Lung (tissue), 11 donors: ENCODE measurements at regions not wholly inside any gene's neighbourhood (a gene's known extent, or its start where the extent isn't known, plus 50 kb on each side); places are given as distances from the start of the nearest gene placed in this dataset.

Experiments
- ATAC-seq: fragments of 200-7000 bp; cut with Tn5 transposase; one replicate; pipeline ENCODE4 v1.9.1; 2020; ENCODE audit warnings: moderate number of reproducible peaks; ENCODE audit not compliant: insufficient read depth, low FRiP score
- DNase-seq, 3 donors: peaks; one replicate each; pipeline ENCODE4 v3.0.0-alpha.2; 2013 to 2017
- H3K27ac ChIP-seq, 2 donors: one replicate each; pipeline ENCODE4 v1.5.1; 2013; ENCODE audit warnings: mild to moderate bottlenecking in 2 of 2, moderate library complexity in 2 of 2, control low read depth in 1 of 2, inconsistent platforms in 1 of 2, low read depth in 1 of 2, low read length in 1 of 2
- H3K27me3 ChIP-seq, 3 donors: one replicate each; pipeline ENCODE4 v1.5.1; 2013; ENCODE audit warnings: low read length in 2 of 3; ENCODE audit not compliant: control insufficient read depth in 3 of 3, insufficient read depth in 3 of 3
- H3K36me3 ChIP-seq, 4 donors: one replicate each; pipeline ENCODE4 v1.5.1; 2013; ENCODE audit warnings: low read length in 4 of 4, mild to moderate bottlenecking in 1 of 4, moderate library complexity in 1 of 4; ENCODE audit not compliant: control insufficient read depth in 4 of 4, insufficient read depth in 4 of 4
- H3K4me1 ChIP-seq, 5 donors: one replicate each; pipeline ENCODE4 v1.5.1; 2013; ENCODE audit warnings: low read length in 5 of 5, mild to moderate bottlenecking in 2 of 5, moderate library complexity in 1 of 5; ENCODE audit not compliant: control insufficient read depth in 5 of 5, insufficient read depth in 5 of 5
- H3K4me3 ChIP-seq: one replicate; pipeline ENCODE4 v1.5.1; 2013; ENCODE audit warnings: mild to moderate bottlenecking, control low read depth, moderate library complexity
- H3K9ac ChIP-seq, 2 donors: one replicate each; pipeline ENCODE4 v1.5.1; 2013; ENCODE audit warnings: low read length in 2 of 2, control low read depth in 1 of 2; ENCODE audit not compliant: insufficient read depth in 1 of 2
- H3K9me3 ChIP-seq, 4 donors: one replicate each; pipeline ENCODE4 v1.5.1; 2013; ENCODE audit warnings: low read length in 3 of 4, mild to moderate bottlenecking in 1 of 4, moderate library complexity in 1 of 4; ENCODE audit not compliant: control insufficient read depth in 4 of 4, insufficient read depth in 3 of 4
- WGBS, 2 donors: extraction: QIAGEN DNeasy Blood & Tissue Kit; methylation state at CpG; one replicate each; pipeline ENCODE4 v1.1.7; 2013; 5-methylcytosine and 5-hydroxymethylcytosine counted together
- TF ChIP-seq, protein P1 (sequence below): IDR thresholded peaks from 2 replicates; pipeline ENCODE4 v1.5.1; 2012; ENCODE audit warnings: mild to moderate bottlenecking; ENCODE audit errors: control extremely low read depth, extremely low read depth
- donor health status: control.
- donor health status: control.
- donor health status: Bipolar disorder and iron deficiency.
- donor health status: healthy.
- donor health status: DM: yes; HTN: yes; CAD: no.

GRCh38 chr9:22354699-22355384 is 91.8 kb upstream of the DMRTA1 start:
- DNase-seq (no peak), ATAC-seq (no peak)
- H3K27ac ChIP-seq = no peak overlapping the region
- 92 to 95% methylated on average over 8 to 11 of the region's 13 CpGs for WGBS, 2 donors
- no peaks in the 10 kb centered on the region for H3K4me1 ChIP-seq
- peaks cover 0 to 4% (median 1%) of the 10 kb centered on the region in 4 donors for H3K9me3 ChIP-seq
- H3K9ac ChIP-seq = no peak overlapping the region
- no peaks in the 10 kb centered on the region for H3K27me3 ChIP-seq
- TF ChIP-seq, protein P1, sequence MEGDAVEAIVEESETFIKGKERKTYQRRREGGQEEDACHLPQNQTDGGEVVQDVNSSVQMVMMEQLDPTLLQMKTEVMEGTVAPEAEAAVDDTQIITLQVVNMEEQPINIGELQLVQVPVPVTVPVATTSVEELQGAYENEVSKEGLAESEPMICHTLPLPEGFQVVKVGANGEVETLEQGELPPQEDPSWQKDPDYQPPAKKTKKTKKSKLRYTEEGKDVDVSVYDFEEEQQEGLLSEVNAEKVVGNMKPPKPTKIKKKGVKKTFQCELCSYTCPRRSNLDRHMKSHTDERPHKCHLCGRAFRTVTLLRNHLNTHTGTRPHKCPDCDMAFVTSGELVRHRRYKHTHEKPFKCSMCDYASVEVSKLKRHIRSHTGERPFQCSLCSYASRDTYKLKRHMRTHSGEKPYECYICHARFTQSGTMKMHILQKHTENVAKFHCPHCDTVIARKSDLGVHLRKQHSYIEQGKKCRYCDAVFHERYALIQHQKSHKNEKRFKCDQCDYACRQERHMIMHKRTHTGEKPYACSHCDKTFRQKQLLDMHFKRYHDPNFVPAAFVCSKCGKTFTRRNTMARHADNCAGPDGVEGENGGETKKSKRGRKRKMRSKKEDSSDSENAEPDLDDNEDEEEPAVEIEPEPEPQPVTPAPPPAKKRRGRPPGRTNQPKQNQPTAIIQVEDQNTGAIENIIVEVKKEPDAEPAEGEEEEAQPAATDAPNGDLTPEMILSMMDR = no peak
- no peaks in the 10 kb centered on the region for H3K36me3 ChIP-seq
- H3K4me3 ChIP-seq = no peak overlapping the region

DNA sequence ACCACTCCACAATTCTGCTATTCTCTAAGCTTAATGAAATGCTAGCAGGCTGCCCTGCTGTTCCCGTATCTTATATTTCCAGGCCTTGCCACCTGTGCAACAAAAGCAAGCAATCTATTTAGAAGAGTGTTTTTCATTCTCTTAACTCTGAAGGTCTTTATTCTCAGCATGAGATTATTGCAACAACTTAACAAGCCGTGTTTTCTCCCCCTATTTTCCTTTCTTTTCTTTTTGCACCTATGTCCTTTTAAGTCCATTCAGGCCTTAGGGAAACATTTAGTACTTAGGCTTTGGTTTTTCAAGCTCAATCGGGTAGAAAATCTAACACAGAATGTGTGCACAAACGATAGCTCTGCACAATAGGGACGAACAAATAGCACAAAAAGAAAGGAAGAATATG is 89.6 kb upstream of the DMRTA1 start:
- TF ChIP-seq, protein P1 = no peak
- no peaks in the 10 kb centered on the region for H3K4me1 ChIP-seq
- peaks cover 0 to 4% (median 1%) of the 10 kb centered on the region in 4 donors for H3K9me3 ChIP-seq
- DNase-seq = no peak
- no peak overlapping the region for H3K9ac ChIP-seq
- no peaks in the 10 kb centered on the region for H3K27me3 ChIP-seq
- 71 to 78% methylated on average over 5 of the region's 5 CpGs for WGBS, 2 donors
- ATAC-seq = no peak
- no peaks in the 10 kb centered on the region for H3K36me3 ChIP-seq
- no peak overlapping the region for H3K4me3 ChIP-seq
- no peak overlapping the region for H3K27ac ChIP-seq

- Histone ChIP-seq H3K4me1 (no peaks in the 10 kb centered on the region), H3K27me3 (no peaks in the 10 kb centered on the region), H3K36me3 (no peaks in the 10 kb centered on the region), H3K9ac (no peak overlapping the region), H3K27ac (no peak overlapping the region), H3K4me3 (no peak overlapping the region), H3K9me3 (peaks cover 0 to 9% (median 0%) of the 10 kb centered on the region in 4 donors)
- DNase-seq (no peak), ATAC-seq (no peak)
- TF ChIP-seq, protein P1 = no peak
- WGBS, 2 donors = 91 to 92% methylated on average over 31 of the region's 31 CpGs
Measured at GRCh38 chr9:22363421-22363887, 83.2 kb upstream of the DMRTA1 start.

DNA sequence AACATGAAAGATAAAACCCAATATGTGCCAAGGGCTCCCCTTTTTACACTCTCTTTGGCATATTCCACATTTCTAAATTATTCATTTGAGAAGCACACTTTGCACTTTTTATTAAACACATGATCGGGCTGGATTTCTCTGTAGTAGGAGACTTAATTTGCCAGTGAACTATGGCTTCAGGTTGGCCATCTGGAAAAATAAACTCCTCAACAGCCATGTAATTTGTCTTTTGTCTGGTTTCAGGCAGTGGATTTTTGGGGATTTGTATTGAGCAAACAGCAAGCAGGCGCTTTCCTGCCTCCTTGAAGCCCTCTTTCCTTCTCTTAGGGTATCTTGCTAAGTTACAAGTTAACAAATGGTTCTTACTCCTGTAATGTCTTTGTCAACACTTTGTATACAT is 73.0 kb upstream of the DMRTA1 start:
- Histone ChIP-seq H3K9ac (no peak overlapping the region), H3K36me3 (no peaks in the 10 kb centered on the region), H3K27ac (no peak overlapping the region), H3K4me3 (no peak overlapping the region), H3K4me1 (no peaks in the 10 kb centered on the region), H3K27me3 (no peaks in the 10 kb centered on the region), H3K9me3 (no peaks in the 10 kb centered on the region)
- no peak for ATAC-seq
- no peak for DNase-seq
- WGBS, 2 donors = 78 to 79% methylated on average over 2 of the region's 2 CpGs
- TF ChIP-seq, protein P1 = no peak
